ENCODE measurements at regions not wholly inside any gene's neighbourhood (a gene's known extent, or its start where the extent isn't known, plus 50 kb on each side); places are given as distances from the start of the nearest gene placed in this dataset.
"Not testable (repeated sequence)": the region's sequence is repeated elsewhere in the genome, so short reads cannot be mapped to it uniquely, and the experiment has no call there.

- DNase-seq (ENCODE audit: low read depth) = no peak
Observed at GRCh38 chr6:103554911-103555310, 1304.8 kb downstream of the HACE1 start.

- no peak for DNase-seq (ENCODE audit: low read depth)
Observed at GRCh38 chr6:103538381-103538780, 1321.3 kb downstream of the HACE1 start.

DNA sequence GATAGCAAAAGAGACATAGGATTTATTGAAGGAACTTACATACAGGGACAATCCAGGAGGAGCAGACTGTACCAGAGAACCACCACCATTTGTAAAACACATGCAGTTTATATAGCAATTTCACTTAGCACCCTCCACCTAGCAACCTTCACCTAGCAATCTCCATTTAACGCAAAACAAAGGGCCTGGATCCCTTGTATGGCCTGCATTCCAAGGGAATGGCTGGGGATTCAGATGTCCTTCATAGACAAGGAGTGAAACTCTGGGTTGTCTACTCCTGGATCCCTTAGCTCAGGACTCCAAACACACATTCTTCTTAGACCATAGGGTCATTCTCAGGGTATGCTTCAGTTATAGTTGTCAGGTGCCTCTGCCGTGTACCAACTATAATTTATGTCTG lies 1324.9 kb downstream of the HACE1 start:
- no peak for DNase-seq (ENCODE audit: low read depth)

GRCh38 chr6:103534095-103534494 lies 1325.6 kb downstream of the HACE1 start:
- no peak for DNase-seq (ENCODE audit: low read depth)

- DNase-seq (ENCODE audit: low read depth) = no peak
Observed at GRCh38 chr6:103522045-103522444, 1337.7 kb downstream of the HACE1 start.

GRCh38 chr6:103516336-103516735 lies 1343.4 kb downstream of the HACE1 start:
- no peak for DNase-seq (ENCODE audit: low read depth)

- no peak for DNase-seq (ENCODE audit: low read depth)
Observed at GRCh38 chr6:103507052-103507451, 1352.7 kb downstream of the HACE1 start.

GRCh38 chr6:103505155-103505518 lies 1354.6 kb downstream of the HACE1 start:
- no peak for DNase-seq (ENCODE audit: low read depth)

GRCh38 chr6:103504501-103505154 lies 1355.1 kb downstream of the HACE1 start:
- no peak for DNase-seq (ENCODE audit: low read depth)

- not testable (repeated sequence) for DNase-seq (ENCODE audit: low read depth)
Observed at GRCh38 chr6:103496588-103496987, 1363.1 kb downstream of the HACE1 start.

GRCh38 chr6:103456652-103457051 lies 1403.1 kb downstream of the HACE1 start:
- no peak for DNase-seq (ENCODE audit: low read depth)

- no peak for DNase-seq (ENCODE audit: low read depth)
Observed at GRCh38 chr6:103455275-103455674, 1404.4 kb downstream of the HACE1 start.

DNA sequence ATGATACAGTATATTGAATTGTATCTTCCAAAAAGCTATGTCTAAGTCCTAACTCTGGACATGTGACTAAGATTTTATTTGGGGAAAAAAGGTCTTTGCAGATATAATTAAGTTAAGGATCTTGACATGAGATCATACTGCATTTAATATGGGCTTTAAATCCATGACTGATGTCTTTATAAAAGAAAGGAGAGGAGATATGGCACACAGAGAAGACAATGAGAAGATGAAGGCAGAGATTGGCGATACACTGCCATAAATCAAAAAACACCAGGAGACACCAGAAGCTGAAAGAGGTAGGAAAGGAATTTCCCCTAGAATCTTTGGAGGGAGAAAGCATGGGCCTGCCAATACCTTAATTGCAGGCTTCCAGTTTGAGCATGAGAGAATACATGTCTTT lies 1450.2 kb downstream of the HACE1 start:
- no peak for DNase-seq (ENCODE audit: low read depth)

DNA sequence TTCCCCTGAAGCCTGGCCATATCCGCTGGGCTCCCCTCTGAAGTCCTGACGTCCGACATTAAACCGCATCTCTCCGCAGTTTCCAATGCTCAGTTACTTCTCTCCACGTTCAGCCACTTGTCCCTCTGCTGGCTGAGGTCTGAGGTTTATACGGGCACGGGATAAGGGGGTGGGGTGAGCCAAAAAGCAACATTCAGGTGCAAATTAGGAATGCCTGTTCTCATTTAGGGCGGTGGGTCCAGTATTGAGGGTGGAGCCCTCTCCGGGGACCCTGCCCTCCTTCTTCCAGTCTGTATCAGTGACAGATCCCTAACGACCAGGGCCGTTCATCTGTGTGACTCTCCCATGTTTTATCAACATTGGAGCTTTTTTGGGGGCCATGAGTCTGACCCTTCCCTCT lies 1454.4 kb downstream of the HACE1 start:
- no peak for DNase-seq (ENCODE audit: low read depth)

GRCh38 chr6:103404799-103405198 lies 1454.9 kb downstream of the HACE1 start:
- DNase-seq (ENCODE audit: low read depth) = no peak

DNA sequence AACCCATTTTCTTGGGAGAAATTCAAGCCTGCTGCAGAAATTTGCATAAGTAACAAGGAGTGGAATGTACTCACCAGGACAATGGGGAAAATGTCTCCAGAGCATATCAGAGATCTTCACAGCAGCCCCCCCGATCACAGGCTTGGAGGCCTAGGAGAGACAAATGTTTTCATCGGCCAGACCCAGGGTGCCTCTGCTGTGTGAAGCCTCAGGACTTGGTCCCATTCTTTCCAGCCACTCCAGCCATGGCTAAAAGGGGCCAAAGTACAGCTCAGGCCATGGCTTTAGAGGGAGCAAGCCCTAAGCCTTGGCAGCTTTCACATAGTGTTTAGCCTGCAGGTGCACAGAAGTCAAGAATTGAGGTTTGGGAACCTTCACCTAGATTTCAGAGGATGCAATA lies 1463.0 kb downstream of the HACE1 start:
- DNase-seq (ENCODE audit: low read depth) = no peak

- DNase-seq (ENCODE audit: low read depth) = no peak
Observed at GRCh38 chr6:103379272-103379671, 1480.4 kb downstream of the HACE1 start.

DNA sequence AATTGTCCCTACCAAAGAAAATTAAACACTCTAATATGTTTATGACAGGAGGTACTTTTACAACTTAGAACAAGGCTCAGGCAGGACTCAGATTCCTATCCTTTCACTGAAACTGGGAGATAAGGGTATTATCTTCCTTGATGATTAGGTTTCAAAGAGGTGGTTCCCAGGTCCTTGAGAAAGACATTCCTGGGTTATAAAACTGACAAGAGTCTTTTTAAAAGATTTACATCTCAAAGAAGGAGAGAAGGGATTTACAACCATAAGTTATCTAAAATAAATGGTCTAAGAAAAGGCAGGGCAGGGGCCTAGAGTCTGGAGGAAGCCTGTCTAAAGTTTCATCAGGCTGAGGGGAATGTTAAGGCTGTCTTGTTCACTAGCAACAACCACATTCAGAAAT lies 1492.5 kb downstream of the HACE1 start:
- DNase-seq (ENCODE audit: low read depth) = no peak

DNA sequence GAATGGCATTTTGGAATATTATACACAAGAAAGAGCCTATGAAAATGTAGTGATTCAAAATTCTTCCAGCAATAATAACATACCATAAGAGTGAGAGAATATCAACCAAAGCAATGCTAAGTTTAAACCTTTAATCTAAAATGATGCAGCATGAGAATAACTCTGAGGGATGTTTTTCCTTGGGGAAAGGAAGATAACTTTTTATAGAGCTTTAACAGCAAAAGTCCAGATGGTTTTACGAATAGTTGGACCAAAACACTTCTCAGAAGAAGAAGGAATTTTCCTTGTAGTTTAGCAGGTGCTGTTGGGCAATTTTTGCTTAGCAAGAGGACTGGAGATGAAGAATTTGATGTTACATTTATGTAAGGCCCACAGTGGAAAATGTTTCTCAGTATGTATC lies 1503.2 kb downstream of the HACE1 start:
- no peak for DNase-seq (ENCODE audit: low read depth)

GRCh38 chr6:103344554-103345163 lies 1515.1 kb downstream of the HACE1 start:
- DNase-seq (ENCODE audit: low read depth) = no peak

DNA sequence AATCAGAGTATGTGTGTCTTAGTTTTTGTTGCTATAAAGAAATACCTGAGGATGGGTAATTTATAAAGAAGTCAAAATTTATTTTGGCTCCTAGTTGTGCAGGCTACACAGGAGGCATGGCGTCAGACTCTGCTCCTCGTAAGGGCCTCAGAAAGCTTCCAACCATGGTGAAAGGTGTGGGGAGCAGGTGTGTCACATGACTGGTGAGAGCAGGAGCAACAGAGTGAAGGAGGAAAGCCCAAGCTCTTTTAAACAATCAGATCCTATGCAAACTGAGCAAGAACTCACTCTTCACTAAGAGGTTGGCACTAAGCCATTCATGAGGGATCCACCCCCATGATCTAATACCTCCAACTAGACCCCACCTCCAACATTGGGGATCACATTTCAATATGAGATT lies 1524.3 kb downstream of the HACE1 start:
- DNase-seq (ENCODE audit: low read depth) = no peak

DNA sequence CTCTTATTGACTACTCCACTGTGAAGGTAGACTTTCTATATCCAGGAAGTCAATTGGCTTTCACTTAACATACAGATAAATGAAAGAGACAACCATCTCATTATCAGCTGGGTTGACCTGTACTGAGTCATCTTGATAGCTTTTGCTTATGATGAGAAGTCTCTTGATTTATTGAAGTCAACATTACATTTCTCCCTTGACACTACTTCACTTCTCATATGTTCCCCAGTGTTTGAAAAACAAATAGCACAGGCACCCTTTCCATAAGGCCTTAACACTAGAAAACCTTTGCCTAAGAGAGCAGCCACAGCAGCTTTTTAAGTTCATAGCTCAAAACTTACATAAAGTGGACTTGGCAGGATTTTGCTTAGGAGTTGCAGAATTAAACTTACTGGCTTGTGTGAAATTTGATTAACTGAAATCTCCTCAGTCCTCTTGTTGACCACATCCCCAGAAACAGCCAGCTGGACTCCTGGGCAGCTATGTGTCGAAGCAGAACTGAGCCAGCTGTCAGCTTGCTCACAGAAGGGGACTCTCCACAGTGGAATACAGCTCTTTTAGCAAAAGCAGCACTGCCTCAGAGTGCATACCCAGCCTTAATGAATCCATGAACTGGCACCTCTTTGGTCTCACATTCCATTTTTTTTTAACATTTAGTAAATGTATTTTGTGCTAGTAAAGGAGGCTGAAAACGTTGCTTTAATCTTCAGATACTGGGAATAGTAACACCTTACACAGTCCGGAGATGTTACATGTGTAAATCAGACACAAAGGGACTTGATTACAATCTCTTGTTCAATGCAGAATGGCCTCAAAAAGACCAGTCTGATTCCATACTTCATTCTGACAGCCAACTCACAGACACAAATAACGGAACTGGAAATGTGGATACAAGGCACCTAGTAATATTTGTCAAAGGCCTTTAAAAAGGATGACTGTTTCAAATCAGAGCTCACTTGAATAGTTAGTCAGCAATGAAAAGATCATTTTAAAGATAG lies 1532.7 kb downstream of the HACE1 start:
- DNase-seq (ENCODE audit: low read depth) = no peak

- DNase-seq (ENCODE audit: low read depth) = no peak
Observed at GRCh38 chr6:103313432-103313831, 1546.3 kb downstream of the HACE1 start.

Measured in fibroblast of gingiva (primary cell).